Heart left ventricle (tissue), 16 donors: ENCODE measurements at regions not wholly inside any gene's neighbourhood (a gene's known extent, or its start where the extent isn't known, plus 50 kb on each side); places are given as distances from the start of the nearest gene placed in this dataset.

Experiments
- ATAC-seq, 4 donors: fragments of 200-7000 bp; cut with Tn5 transposase; one replicate each; pipeline ENCODE4 v1.9.1; 2020 to 2022; ENCODE audit warnings: moderate library complexity in 4 of 4, mild to moderate bottlenecking in 3 of 4, moderate number of reproducible peaks in 1 of 4
- DNase-seq, 5 donors: peaks; one replicate each; pipeline ENCODE4 v3.0.0-alpha.2; 2020
- H3K27ac ChIP-seq, 12 donors: fragments of 200-600 bp; sonication (generic) in 4 of 12; one replicate each; pipeline versions ENCODE4 v1.5.0 to v1.8.0; 2016 to 2022; ENCODE audit warnings: mild to moderate bottlenecking in 2 of 12
- H3K27me3 ChIP-seq, 9 donors: fragments of 200-600 bp; sonication (generic) in 2 of 9; one replicate each; pipeline versions ENCODE4 v1.5.1 to v1.8.0; 2016 to 2022; ENCODE audit warnings: mild to moderate bottlenecking in 3 of 9
- H3K36me3 ChIP-seq, 9 donors: fragments of 200-600 bp; sonication (generic) in 2 of 9; one replicate each; pipeline versions ENCODE4 v1.5.0 to v1.8.0; 2018 to 2022; ENCODE audit warnings: mild to moderate bottlenecking in 2 of 9
- H3K4me1 ChIP-seq, 12 donors: fragments of 200-600 bp; sonication (generic) in 4 of 12; one replicate each; pipeline versions ENCODE4 v1.5.0 to v1.8.0; 2016 to 2022; ENCODE audit warnings: mild to moderate bottlenecking in 3 of 12
- H3K4me3 ChIP-seq, 12 donors: fragments of 200-600 bp; sonication (generic) in 4 of 12; one replicate each; pipeline versions ENCODE4 v1.5.0 to v1.8.0; 2017 to 2022; ENCODE audit warnings: mild to moderate bottlenecking in 9 of 12, moderate library complexity in 4 of 12
- H3K9me3 ChIP-seq, 12 donors: fragments of 200-600 bp; sonication (generic) in 4 of 12; one replicate each; pipeline versions ENCODE4 v1.5.0 to v1.8.0; 2016 to 2022; ENCODE audit warnings: mild to moderate bottlenecking in 1 of 12
- CTCF ChIP-seq, 12 donors: fragments of 200-600 bp; sonication (generic) in 4 of 12; IDR thresholded peaks; one replicate each; pipeline versions ENCODE4 v1.5.0 to v1.8.0; 2018 to 2022; ENCODE audit warnings: antibody characterized with exemption in 12 of 12, mild to moderate bottlenecking in 5 of 12
- POLR2A ChIP-seq, 2 donors: fragments of 450-650 bp; IDR thresholded peaks; one replicate each; pipeline ENCODE4 v1.6.1; 2017; ENCODE audit warnings: antibody characterized with exemption in 2 of 2, mild to moderate bottlenecking in 2 of 2, moderate library complexity in 2 of 2
- WGBS, 4 donors: extraction: QIAGEN DNeasy Blood & Tissue Kit in 2 of 4; methylation state at CpG; one replicate each; pipeline versions ENCODE4 v1.1.5 to v1.1.7; 2013 to 2018; 5-methylcytosine and 5-hydroxymethylcytosine counted together
- intact Hi-C, 10 donors: fragments of 100-400 bp; cut with DNase I; formaldehyde crosslinking; loops; one replicate each; pipeline versions ENCODE4 v1.11.1 to v1.14.2; 2022
- donor health status: ischemic (EF 13 %, LVEDD 7.1; RV severe dilation, severe dysfunction).
- donor health status: healthy with polysubstance abuse.
- donor health status: DM: no; HTN: yes; CAD: no.
- donor health status: DM: no; HTN: no; CAD: no.
- donor health status: ischemic (EF 25% LVEDD 6.9; RV normal size, moderate dysfunction).
- donor health status: ischemic (EF 25% LVEDD 5.7; RV mildly dilated, moderate dysfunction).
- donor health status: healthy.
- donor health status: DM: yes; HTN: yes; CAD: no.
- donor health status: ischemic (EF 35%, LVEDD 5.7; RV mildly dilated, moderate dysfunction).
- donor health status: nonischemic (EF 11% LVEDD 7.7; RV severe dilation, severe dysfunction).
- donor health status: DM: yes; HTN: yes; CAD: no.
- donor health status: PGD.
- donor health status: ischemic (EF 29% LVEDD 5.4; RV normal size, mild dysfunction).
- donor health status: nonischemic (EF 23%, LVEDD 6.1; RV moderate dilation, normal function).

- Histone ChIP-seq H3K36me3 (no peaks in the 10 kb centered on the region), H3K4me3 (no peak overlapping the region), H3K9me3 (peaks cover 0 to under 1% (median 0%) of the 10 kb centered on the region in 12 donors), H3K27me3 (no peaks in the 10 kb centered on the region), H3K4me1 (peaks cover 0 to 23% (median 2%) of the 10 kb centered on the region in 12 donors), H3K27ac (no peak overlapping the region)
- no peak for DNase-seq
- 73 to 90% (median 84%) methylated on average over 2 of the region's 2 CpGs for WGBS, 4 donors
- intact Hi-C loops, result no loop called here
- no peak for TF ChIP-seq CTCF (IDR thresholded peaks at IDR 0.05)
- no peak for ATAC-seq
Observed at GRCh38 chr5:171713152-171713551, 72.5 kb upstream of the SMIM23 start.

- WGBS, 4 donors, result 64 to 83% (median 73%) methylated on average over 2 of the region's 2 CpGs
- peaks cover 0 to 6% (median 0%) of the 10 kb centered on the region in 12 donors for H3K9me3 ChIP-seq
- ATAC-seq (no peak), DNase-seq (no peak)
- H3K27me3 ChIP-seq, result no peaks in the 10 kb centered on the region
- intact Hi-C loops, result no loop called here
- no peak for TF ChIP-seq CTCF (IDR thresholded peaks at IDR 0.05)
- TF ChIP-seq POLR2A (IDR thresholded peaks at IDR 0.05), result no peak
- peaks cover 0 to 23% (median 2%) of the 10 kb centered on the region in 12 donors for H3K4me1 ChIP-seq
- H3K36me3 ChIP-seq, result no peaks in the 10 kb centered on the region
- H3K4me3 ChIP-seq, result no peak overlapping the region
- no peak overlapping the region for H3K27ac ChIP-seq
Observed at GRCh38 chr5:171714261-171714660, 71.4 kb upstream of the SMIM23 start.

GRCh38 chr5:171714851-171715250 lies 70.8 kb upstream of the SMIM23 start:
- intact Hi-C loops, result no loop called here
- peaks cover 0 to 6% (median 0%) of the 10 kb centered on the region in 12 donors for H3K9me3 ChIP-seq
- peaks cover 0 to 20% (median 2%) of the 10 kb centered on the region in 12 donors for H3K4me1 ChIP-seq
- H3K36me3 ChIP-seq, result no peaks in the 10 kb centered on the region
- 90 to 100% (median 91%) methylated on average over 1 of the region's 1 CpG for WGBS, 4 donors
- no peak for ATAC-seq
- no peak overlapping the region for H3K4me3 ChIP-seq
- TF ChIP-seq POLR2A (IDR thresholded peaks at IDR 0.05) (no peak), CTCF (IDR thresholded peaks at IDR 0.05) (no peak)
- H3K27me3 ChIP-seq, result no peaks in the 10 kb centered on the region
- DNase-seq, result no peak
- no peak overlapping the region for H3K27ac ChIP-seq

GRCh38 chr5:171715551-171715950 lies 70.1 kb upstream of the SMIM23 start:
- peaks cover 0 to 13% (median 0%) of the 10 kb centered on the region in 12 donors for H3K4me1 ChIP-seq
- intact Hi-C loops, result no loop called here
- ATAC-seq (no peak), DNase-seq (no peak)
- H3K27me3 ChIP-seq, result no peaks in the 10 kb centered on the region
- 79 to 93% (median 86%) methylated on average over 4 of the region's 4 CpGs for WGBS, 4 donors
- no peak overlapping the region for H3K4me3 ChIP-seq
- H3K27ac ChIP-seq, result no peak overlapping the region
- TF ChIP-seq CTCF (IDR thresholded peaks at IDR 0.05) (no peak), POLR2A (IDR thresholded peaks at IDR 0.05) (no peak)
- no peaks in the 10 kb centered on the region for H3K36me3 ChIP-seq
- H3K9me3 ChIP-seq, result peaks cover 0 to 6% (median 0%) of the 10 kb centered on the region in 12 donors
